ENCODE measurements at regions not wholly inside any gene's neighbourhood (a gene's known extent, or its start where the extent isn't known, plus 50 kb on each side); places are given as distances from the start of the nearest gene placed in this dataset.

DNA sequence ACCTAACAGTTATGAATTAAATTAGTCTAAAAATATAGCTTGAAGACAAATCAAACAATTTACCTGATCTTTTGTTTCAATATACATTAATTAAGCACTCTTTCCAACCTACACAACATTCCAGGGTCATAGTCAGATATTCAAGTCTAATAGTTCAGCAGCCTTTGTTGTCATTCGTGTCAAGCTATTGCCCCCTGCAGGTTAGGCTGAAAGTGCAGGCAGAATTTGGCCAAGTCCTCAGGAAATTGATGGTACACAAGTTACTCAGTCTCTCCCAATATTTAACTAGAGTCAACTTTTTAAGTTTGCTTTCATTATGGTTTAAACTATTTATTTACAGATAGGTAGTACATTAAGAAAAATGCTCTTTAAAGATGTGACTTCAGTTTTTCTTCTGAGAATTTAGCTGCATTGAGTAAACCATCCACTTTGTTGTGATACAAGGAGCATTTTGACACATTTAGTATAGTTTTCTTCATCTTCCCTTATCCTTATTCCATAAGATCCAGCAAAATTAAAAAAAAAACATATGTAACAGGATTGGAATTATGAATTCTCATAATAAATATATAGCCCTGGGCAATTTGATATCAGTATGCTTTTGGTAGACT, 130.3 kb upstream of the DPYD start:
- peak; percentile 71 to 81 (median 74) for TF ChIP-seq CTCF (IDR thresholded peaks at IDR 0.05)
- no peak for TF ChIP-seq POLR2A (IDR thresholded peaks at IDR 0.05)
